IPS DF 6.9 (cell line): ENCODE measurements at regions not wholly inside any gene's neighbourhood (a gene's known extent, or its start where the extent isn't known, plus 50 kb on each side); places are given as distances from the start of the nearest gene placed in this dataset.
A peak's percentile ranks its signal among the peaks of the same experiment; 100 is the strongest.

Experiments
- DNase-seq: peaks from one replicate; pipeline ENCODE4 v3.0.0-alpha.2; 2013; ENCODE audit warnings: low read depth, low spot score
- H3K27ac ChIP-seq: one replicate; pipeline ENCODE4 v1.5.1; 2013; ENCODE audit warnings: low read length, control low read depth
- H3K27me3 ChIP-seq: 2 replicates; pipeline ENCODE4 v1.6.1; 2013; ENCODE audit warnings: mild to moderate bottlenecking, low read length; ENCODE audit not compliant: control insufficient read depth, insufficient read depth
- H3K36me3 ChIP-seq: 2 replicates; pipeline ENCODE4 v1.6.1; 2013; ENCODE audit warnings: low read length; ENCODE audit not compliant: control insufficient read depth, insufficient read depth
- H3K4me1 ChIP-seq: 2 replicates; pipeline ENCODE4 v1.6.1; 2013; ENCODE audit warnings: low read length; ENCODE audit not compliant: control insufficient read depth, insufficient read depth
- H3K4me3 ChIP-seq: 2 replicates; pipeline ENCODE4 v1.5.1; 2013; ENCODE audit warnings: mild to moderate bottlenecking, low read length
- H3K9me3 ChIP-seq: 2 replicates; pipeline ENCODE4 v1.6.1; 2013; ENCODE audit warnings: low read length, inconsistent platforms; ENCODE audit not compliant: control insufficient read depth, insufficient read depth
- WGBS: extraction: QIAGEN DNeasy Blood & Tissue Kit; methylation state at CpG from one replicate; pipeline ENCODE4 v1.1.7; 2013; ENCODE audit warnings: mixed read lengths, missing lambda C conversion rate; ENCODE audit not compliant: insufficient read length, insufficient coverage; 5-methylcytosine and 5-hydroxymethylcytosine counted together

DNA sequence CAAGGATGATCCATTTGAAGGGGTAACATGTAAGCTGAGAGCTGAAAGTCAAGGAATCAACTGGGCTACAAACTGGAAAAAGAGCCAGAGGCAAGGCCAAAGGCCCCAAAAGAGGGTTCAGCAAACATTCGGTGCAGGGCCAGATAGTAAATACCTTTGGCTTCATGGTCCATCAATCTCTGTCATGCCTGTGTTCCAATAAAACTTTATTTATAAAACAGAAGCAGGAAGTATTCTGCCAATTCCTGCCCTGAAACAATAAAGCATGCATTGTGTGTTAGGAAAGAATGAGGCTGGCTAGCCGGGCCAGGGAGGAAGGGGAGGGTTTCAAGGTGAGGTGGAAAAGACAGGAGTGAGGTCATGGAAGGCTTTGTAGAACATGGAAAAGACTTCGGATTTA is 107.1 kb downstream of the LBH start:
- H3K27ac ChIP-seq, result no peak overlapping the region
- H3K27me3 ChIP-seq, result no peaks in the 10 kb centered on the region
- DNase-seq, result no peak
- H3K36me3 ChIP-seq, result no peaks in the 10 kb centered on the region
- no CpG with 5 or more reads among the region's 3 CpGs for WGBS
- no peaks in the 10 kb centered on the region; the same call in 1 of the 2 replicates for H3K9me3 ChIP-seq
- no peak overlapping the region for H3K4me3 ChIP-seq
- H3K4me1 ChIP-seq, result no peaks in the 10 kb centered on the region; the same call in 1 of the 2 replicates

DNA sequence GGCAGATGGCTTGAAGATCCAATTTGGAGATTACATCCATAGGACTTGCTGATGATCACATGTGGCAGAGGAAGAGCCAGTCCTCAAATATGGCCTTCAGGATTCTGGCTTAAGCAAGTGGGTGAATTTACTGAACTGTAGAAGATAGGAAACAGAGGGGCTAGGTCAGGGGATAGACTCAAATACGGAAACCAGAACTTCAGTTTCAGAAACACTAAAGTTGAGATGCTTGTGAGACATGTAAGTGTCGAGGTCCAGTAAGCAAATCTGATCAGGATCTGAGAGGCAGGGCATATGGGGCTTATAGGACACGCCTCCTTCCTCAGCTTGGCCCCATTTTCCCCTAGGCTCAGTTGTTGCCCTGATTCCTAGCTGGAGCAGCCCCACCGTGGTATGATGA is 107.7 kb downstream of the LBH start:
- no peak overlapping the region for H3K4me3 ChIP-seq
- H3K27ac ChIP-seq, result no peak overlapping the region
- no peaks in the 10 kb centered on the region; the same call in 1 of the 2 replicates for H3K9me3 ChIP-seq
- H3K27me3 ChIP-seq, result no peaks in the 10 kb centered on the region
- DNase-seq, result no peak
- no CpG with 5 or more reads among the region's 4 CpGs for WGBS
- H3K4me1 ChIP-seq, result no peaks in the 10 kb centered on the region; the same call in 1 of the 2 replicates
- no peaks in the 10 kb centered on the region for H3K36me3 ChIP-seq

DNA sequence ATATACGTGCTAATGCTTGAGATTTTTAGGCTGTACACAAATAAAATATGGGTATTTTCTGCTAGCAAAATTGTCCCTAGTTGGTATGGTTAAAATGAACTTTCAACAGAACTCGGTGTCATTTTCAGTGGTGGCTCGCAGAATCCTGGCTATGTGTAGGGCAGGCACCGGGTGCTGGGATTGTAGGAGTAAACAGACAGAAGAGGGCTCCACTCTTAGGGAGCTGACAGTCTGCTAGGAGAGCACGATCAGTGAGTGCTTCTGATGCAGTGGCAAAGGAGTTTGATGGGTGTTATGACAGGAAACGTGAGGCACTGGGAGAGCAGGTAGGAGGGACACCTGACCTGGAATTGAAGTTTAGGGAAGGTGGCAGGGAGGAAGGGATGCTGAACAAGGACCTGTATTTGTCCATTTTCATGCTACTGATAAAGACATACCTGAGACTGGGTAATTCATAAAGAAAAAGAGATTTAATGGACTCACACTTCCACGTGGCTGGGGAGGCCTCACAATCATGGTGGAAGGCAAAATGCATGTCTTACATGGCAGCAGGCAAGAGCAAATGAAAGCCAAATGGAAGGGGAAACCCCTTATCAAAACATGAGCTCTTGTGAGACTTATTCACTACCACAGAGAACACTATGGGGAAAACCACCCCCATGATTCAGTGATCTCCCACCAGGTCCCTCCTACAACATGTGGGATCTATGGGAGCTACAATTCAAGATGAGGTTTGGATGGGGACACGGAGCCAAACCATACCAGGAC is 105.4 kb upstream of the LCLAT1 start:
- DNase-seq, result no peak
- H3K27ac ChIP-seq, result no peak overlapping the region
- H3K9me3 ChIP-seq, result no peaks in the 10 kb centered on the region; the same call in 1 of the 2 replicates
- H3K4me1 ChIP-seq, result no peaks in the 10 kb centered on the region
- H3K27me3 ChIP-seq, result no peaks in the 10 kb centered on the region
- H3K36me3 ChIP-seq, result no peaks in the 10 kb centered on the region
- WGBS, result no CpG with 5 or more reads among the region's 8 CpGs
- H3K4me3 ChIP-seq, result no peak overlapping the region

DNA sequence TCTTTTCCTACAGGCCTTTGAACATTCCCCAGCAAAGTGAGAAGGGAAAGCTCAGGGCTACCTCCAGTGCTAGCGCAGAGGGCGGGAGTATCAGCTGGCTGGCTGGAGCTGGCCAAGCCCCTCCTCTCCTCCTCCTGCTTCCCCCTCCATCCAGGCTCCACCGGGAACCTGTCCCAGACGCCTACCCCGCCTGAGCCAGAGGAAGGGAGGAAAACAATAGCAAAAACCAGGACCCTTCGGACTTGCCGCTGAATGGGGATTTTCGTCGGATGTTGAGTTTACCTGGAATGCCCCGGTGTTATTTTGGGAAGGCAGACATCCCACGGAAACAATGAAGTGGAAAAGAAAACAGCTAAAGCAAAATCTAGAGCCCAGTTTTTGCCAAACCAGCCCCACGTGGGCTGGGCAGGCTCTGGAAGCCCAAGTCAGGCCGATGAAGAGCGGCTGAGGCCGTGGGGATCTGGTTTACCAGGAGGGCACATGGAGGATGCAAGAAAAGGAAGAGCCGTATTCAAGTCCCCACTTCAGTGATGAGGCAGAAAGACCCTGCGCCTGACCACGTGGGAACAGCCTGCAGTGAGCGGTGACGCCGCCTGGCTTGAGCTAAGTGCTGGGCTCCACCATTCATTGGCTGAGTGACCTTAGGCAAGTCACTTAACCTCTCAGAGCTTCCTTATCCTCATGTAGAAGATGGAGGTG is 100.4 kb upstream of the LCLAT1 start:
- WGBS, result no CpG with 5 or more reads among the region's 21 CpGs
- H3K4me3 ChIP-seq, result no peak overlapping the region
- H3K4me1 ChIP-seq, result no peaks in the 10 kb centered on the region
- peak; percentile 18 for DNase-seq
- H3K27ac ChIP-seq, result no peak overlapping the region
- no peaks in the 10 kb centered on the region; the same call in 1 of the 2 replicates for H3K9me3 ChIP-seq
- no peaks in the 10 kb centered on the region for H3K27me3 ChIP-seq
- H3K36me3 ChIP-seq, result no peaks in the 10 kb centered on the region

DNA sequence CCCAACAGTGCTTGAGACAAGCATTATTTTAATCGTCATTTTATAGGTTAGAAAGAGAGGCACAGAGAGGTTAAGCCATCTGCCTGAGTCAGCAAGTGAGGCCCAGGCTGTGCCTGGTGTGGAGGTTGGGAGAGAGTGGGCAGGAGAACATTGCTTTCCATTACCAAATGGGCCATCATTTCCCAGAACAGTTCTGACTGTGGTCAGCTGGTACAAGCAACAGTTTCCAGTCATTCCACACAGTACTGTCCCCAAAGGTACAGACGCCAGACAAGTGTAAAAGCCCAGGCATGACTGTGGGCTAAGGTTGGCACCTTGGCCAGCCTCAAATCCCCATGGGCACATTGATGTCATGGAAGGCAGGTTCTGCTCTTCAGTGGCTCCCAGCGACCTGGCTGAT is 98.2 kb upstream of the LCLAT1 start:
- WGBS, result no CpG with 5 or more reads among the region's 3 CpGs
- H3K9me3 ChIP-seq, result no peaks in the 10 kb centered on the region

DNA sequence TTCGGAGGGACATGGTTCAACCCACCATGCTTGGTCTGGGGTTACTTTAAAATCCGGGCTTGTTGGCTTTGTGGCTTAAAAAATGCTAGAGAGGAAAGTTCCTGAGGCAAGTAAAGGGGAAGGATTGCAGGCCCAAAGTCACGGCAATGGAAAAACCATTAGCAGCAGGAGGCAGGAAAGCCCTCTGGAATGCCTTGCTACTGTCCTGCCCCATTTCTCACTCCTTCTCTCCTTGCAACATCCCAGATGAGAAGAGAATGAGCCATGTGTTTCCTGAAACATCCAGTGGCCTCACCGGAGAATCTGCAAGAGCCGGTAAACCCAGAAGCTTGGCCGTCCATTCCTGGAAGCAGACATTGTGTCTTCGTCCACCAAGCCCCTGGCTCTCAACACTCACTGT is 97.4 kb upstream of the LCLAT1 start:
- no CpG with 5 or more reads among the region's 7 CpGs for WGBS
- no peak for DNase-seq
- Histone ChIP-seq H3K9me3 (no peaks in the 10 kb centered on the region), H3K36me3 (no peaks in the 10 kb centered on the region), H3K27ac (no peak overlapping the region), H3K4me1 (no peaks in the 10 kb centered on the region), H3K4me3 (no peak overlapping the region), H3K27me3 (no peaks in the 10 kb centered on the region)

More for the DNA sequence above, 98.2 kb upstream of the LCLAT1 start:
- Histone ChIP-seq H3K27ac (no peak overlapping the region), H3K4me1 (no peaks in the 10 kb centered on the region), H3K36me3 (no peaks in the 10 kb centered on the region), H3K27me3 (no peaks in the 10 kb centered on the region), H3K4me3 (no peak overlapping the region)
- no peak for DNase-seq

DNA sequence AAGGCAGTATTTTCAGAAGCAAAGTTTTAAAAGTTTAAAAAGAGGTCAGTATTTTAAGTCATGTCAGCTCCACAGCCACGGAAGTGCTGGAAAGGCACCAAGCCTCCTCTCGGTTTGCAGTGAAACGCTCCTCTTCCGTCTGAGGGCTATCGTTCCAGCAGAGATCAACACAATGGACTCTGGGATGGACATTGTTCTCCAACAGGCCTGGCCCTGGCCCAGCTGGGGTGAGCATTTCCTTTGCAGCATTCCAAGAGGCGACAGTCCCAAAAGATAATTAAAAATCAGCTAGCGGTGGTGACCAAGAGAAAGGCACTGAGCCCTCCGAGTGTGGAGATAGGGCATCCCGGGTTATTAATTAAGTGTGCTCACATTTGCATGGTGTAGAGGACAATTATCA is 95.9 kb upstream of the LCLAT1 start:
- Histone ChIP-seq H3K4me3 (no peak overlapping the region), H3K9me3 (no peaks in the 10 kb centered on the region), H3K27ac (no peak overlapping the region), H3K4me1 (no peaks in the 10 kb centered on the region), H3K36me3 (no peaks in the 10 kb centered on the region), H3K27me3 (no peaks in the 10 kb centered on the region)
- DNase-seq, result no peak
- no CpG with 5 or more reads among the region's 9 CpGs for WGBS

DNA sequence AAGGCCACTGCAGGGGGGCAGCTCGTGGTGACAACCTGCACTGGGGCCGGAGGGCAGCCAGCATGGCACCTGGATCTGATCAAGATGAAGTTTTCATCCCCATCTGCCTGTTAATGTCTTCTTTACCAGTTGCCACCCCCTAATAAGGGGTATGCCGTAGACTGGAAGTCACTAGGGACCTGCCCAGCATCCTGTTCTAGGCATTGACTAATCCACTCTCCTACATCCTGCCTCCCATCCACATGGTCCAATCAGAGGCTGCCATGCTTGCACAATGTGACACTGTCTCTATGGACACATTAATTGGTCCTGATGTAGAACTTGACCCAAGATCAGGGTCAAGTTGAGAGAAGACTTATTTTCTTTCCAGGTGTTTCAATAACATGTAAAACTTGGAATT is 95.1 kb upstream of the LCLAT1 start:
- H3K4me1 ChIP-seq, result no peaks in the 10 kb centered on the region
- H3K27me3 ChIP-seq, result no peaks in the 10 kb centered on the region
- H3K4me3 ChIP-seq, result no peak overlapping the region
- DNase-seq, result no peak
- no peaks in the 10 kb centered on the region for H3K36me3 ChIP-seq
- no peak overlapping the region for H3K27ac ChIP-seq
- no CpG with 5 or more reads among the region's 3 CpGs for WGBS
- H3K9me3 ChIP-seq, result no peaks in the 10 kb centered on the region

DNA sequence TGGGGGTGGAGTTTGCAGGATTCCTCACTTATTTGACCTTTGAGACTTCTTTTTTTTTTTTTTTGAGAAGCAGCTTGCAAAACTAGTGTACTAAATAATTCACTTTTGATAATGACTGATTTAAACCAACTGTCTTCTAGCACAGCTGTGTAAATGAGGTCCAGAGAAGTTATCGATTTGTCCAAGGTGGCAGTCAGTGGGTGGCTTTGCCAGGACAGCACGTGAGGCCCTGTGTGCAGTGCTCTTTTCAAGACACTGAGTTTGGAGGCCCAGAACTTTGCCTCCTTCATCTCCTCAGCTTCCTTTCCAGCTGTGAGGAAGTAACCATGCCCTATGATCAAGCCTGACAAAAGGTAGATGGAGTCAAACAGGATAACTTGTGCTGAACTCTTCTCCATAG is 92.9 kb upstream of the LCLAT1 start:
- no peak for DNase-seq
- no peaks in the 10 kb centered on the region for H3K36me3 ChIP-seq
- no peaks in the 10 kb centered on the region for H3K9me3 ChIP-seq
- no peak overlapping the region for H3K27ac ChIP-seq
- H3K27me3 ChIP-seq, result no peaks in the 10 kb centered on the region
- H3K4me3 ChIP-seq, result no peak overlapping the region
- H3K4me1 ChIP-seq, result no peaks in the 10 kb centered on the region
- WGBS, result no CpG with 5 or more reads among the region's 2 CpGs

DNA sequence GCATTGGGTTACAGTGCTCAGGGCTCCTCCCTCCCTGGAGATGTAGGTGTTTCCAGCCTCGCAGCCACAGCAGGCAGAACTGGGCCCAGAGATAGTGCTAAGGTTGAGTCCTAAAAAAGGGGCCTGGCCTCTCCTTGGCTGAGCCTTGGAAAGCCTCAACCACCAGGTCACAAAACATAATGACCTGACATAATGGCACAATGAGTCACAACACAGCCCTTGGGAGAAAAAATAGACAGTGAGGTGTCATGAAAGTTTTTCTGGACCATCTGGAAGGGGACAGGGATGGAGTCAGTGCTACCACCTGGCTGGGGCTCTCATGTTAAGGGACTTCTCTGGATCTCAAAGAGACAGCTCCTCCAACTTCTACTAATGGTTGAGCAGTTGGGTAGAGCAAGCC is 92.4 kb upstream of the LCLAT1 start:
- WGBS, result no CpG with 5 or more reads among the region's 1 CpG

More for the DNA sequence above, 92.4 kb upstream of the LCLAT1 start:
- H3K27me3 ChIP-seq, result no peaks in the 10 kb centered on the region
- no peak for DNase-seq
- H3K27ac ChIP-seq, result no peak overlapping the region
- H3K4me3 ChIP-seq, result no peak overlapping the region
- no peaks in the 10 kb centered on the region for H3K4me1 ChIP-seq
- no peaks in the 10 kb centered on the region for H3K36me3 ChIP-seq
- H3K9me3 ChIP-seq, result no peaks in the 10 kb centered on the region
